Activated naive CD4-positive, alpha-beta T cell treated with Interleukin-2 at 50 U/mL for 16 hours (primary cell): ENCODE measurements at regions not wholly inside any gene's neighbourhood (a gene's known extent, or its start where the extent isn't known, plus 50 kb on each side); places are given as distances from the start of the nearest gene placed in this dataset.

Source experiments
- DNase-seq: peaks from one replicate; pipeline ENCODE4 v3.0.0-alpha.2; 2020

DNA sequence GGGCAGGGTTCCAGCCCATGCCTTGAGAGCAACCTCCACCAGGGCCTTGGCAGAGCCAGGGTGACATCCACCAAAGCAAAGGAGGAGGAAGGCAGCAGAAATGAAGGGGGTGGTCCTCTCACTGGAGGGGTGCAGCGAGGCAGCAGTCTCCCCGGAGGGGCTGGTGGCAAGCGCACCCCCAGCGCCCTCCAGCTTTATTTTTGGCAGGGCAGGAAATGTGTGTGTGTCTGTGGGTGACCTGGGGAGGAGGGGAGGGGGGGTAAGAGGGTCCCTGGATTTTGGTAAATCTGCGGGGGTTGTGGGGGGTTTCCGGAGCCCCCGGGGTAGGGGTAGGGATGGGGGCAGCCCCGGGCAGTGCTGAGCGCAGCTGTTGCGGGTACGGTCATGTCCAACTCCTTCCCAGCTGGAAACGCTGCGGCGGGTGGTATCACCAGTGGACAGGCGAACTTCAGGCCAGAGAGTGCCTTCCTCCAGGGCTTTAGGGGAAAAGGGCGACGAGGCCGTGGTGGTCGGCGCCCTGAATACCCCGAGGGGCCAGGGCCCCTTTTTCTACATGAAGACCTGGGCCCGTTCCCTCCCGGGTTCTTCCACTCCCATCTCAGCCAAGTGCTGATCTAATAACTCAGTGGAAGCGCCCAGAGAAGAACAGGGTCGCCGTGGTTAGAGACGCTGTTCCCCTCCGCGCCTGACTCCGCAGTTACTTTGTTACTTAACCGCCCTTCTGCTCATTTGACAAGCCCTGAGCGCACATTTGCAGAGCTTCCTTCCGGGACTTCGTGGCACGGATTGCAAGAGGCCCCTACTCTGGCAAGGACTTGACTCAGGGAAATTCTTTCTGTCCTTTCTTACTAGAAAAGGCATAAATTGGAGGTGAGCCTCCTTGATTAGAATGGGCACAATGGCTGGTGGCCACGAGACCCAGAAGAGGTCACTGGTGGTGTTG lies 55.2 kb downstream of the FOS start:
- DNase-seq, result peak; percentile 52

DNA sequence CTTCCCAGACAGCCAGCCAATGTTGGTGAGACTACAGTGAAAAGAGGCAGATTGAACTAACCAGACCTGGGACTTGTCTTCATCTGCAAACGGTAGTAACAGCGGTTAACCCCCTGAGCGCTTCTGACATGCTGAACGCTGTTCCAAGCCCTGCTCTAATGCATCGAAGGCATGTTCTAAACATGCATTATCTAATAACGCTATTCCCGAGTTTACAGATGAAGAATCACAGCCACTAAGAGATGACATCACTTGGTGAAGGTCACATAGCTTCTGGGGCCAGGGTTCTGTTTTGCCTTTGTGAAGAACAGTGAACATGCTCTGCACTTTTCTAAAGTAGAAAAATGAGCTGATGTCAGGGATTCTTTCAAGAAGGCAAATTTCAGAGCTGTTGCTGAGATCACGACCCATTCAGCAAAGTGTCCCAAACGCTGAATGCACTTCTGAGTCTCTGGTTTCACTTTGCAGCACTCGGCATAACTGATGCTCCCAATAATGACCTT lies 56.0 kb downstream of the FOS start:
- DNase-seq, result no peak

DNA sequence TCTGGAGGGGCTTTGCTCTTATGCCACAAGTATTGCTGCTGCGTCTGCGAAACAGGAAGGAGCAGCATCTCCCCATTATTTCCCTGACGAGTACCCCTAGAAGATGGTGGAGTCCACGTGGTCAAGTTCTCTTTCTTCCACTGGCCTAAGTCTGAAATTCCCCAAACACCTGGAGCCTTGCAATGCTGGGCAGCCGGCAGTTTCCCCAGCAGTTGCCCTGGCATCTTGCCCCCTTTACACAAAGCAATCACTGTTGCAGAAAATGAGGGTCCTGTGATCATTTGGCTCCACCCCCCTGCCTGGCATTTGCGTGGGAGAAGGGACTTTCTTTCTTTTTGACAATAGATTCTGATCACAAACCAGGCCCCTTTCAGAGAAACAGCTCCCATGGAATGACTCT lies 56.9 kb downstream of the FOS start:
- no peak for DNase-seq

DNA sequence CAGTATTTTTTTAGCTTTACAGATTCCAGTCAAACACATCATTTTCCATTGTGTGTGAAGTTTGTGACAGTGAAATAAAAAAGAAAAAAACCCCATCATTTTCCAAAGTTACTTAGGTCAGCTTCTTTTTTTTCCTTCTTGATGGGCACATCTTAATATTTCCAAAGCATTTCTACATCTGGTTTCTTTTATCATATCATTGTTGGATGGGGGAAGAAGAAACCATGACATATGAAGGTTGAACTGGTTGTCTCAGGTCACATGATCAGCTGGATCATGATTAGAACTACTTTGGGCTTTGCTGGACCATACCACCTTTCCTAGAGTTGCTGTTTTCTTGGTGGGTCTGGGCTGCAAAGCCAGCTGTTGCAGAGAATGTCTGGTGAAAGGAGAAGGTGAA lies 59.8 kb downstream of the FOS start:
- DNase-seq, result no peak

DNA sequence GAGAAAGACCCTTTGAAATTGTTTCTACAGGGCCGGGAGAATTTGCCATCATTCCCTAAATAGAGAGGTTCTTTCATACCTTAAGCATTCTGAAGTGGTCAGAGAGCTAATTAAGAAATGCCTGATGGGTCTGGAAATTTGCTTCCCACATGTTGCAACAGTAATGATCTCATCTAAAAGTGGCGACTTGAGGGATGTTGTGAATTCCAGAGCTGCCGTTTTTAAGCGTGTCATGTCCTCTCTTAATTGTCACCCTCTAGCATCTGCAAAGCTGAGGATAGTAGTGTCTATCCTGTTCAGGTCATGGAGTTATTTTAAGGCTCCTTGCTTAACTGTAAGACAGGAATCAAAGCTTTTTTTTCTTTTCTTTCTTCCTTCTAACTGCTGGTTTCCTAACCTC lies 60.4 kb downstream of the FOS start:
- no peak for DNase-seq

DNA sequence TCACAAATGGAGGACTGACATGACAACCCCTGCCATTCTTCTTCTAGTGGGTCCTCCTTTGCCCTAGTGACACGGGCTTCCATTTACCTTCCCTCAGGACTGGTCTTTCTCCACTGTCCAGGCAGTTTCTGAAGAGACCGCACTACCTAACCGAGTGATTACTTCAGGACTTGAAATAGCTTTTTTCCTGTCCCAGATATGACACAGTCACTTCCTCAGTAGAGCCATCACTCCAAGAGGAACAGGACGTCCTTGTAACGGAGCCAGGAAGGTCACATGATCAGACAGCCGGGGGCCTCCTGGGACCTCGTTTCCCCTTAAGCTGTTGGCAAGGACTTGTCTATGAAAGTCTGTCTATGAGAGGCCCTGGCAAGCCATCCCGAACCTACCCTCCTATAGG lies 62.3 kb downstream of the FOS start:
- no peak for DNase-seq

DNA sequence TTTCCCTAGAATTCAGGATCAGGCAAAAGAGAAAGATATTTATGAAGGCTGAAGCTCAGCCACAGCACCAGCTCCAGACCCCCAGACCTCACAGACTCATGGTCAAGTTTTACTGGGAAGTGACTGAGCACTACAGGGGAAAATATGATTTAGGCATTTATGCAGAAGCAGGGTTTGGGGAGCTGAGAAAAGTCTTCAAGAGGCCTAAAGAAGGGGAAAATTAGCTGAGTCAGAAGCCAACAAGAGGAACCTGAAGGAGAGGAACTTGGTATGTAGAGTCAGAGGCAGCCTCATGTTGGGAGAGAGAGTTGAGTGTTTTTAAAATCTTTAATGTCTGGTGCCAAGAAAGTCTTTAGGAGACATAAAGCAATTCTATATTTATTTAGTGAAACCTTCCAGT lies 63.0 kb downstream of the FOS start:
- no peak for DNase-seq

DNA sequence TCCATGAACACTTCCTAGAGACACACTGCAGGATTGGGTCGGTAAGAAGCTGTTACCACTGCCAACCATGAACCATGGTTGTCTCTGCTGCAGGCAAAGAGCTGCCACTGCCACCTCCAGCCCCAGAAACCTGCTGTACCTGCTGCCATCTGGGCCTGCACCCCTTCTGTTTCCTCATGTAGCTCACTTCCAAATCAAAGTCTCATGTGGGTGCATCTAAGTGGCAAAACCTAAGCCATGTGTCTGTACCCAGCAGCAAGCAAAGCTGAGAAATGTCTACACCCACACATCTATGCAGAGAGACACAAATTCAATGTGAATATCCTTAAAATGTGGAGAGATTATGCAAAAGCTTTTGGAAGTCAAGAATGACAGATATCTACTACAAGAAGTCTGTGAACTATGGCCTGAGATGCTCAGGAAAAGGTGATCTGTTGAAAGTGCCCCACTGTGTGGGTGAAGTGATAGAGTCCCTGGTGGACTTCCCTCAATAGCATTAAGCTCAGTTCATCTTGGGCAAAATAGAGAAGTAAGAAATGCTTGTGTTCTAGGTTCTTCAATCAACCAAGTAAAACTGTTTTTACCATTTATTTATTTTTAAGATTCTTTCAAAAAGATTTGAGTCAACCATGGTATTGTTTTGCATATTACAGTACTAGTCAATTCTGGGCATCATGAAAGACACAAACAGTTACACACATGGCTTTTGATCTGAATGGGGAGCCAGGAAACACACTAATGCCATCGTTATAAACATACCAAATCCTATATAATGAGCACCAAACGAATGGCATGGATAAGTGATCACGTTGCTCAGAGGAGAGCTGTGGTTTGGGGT lies 64.4 kb downstream of the FOS start:
- no peak for DNase-seq

DNA sequence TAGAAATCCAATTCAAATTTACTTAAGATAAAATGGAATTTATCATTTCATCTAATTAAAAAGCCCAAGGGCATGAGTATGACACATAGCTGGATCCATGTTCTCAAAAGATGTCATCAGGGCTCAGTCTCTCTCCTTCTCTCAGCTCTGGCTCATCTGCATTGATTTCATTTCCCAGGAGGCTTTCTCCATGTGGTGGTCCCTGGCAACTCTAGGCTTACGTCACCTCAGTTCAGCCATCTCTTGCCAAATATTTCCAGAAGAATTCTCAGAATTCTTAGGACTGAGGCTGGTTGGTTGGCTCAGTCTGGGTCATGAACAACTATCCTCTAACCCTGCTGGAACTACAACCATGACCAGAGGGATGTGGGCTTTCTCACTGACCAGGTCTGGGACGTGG lies 65.3 kb downstream of the FOS start:
- DNase-seq, result no peak

DNA sequence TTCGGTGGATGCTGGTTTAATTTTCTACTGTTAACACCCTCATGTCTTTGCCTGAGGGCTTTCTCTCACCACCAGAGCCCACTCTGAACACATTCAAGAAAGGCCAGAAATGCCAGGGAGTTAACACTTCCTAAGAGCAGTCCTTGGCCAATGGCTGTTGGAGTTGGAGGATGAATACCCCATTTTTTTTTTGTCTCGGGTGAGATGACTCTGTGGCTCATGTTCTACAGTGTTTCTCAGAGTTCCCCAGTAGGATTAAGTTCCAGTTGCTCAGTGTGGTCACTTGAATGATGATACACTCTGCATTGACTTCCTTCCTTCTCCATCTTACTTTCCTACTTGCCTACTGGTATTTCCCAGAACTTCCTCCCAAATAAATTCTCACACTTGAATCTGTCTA lies 65.8 kb downstream of the FOS start:
- no peak for DNase-seq

DNA sequence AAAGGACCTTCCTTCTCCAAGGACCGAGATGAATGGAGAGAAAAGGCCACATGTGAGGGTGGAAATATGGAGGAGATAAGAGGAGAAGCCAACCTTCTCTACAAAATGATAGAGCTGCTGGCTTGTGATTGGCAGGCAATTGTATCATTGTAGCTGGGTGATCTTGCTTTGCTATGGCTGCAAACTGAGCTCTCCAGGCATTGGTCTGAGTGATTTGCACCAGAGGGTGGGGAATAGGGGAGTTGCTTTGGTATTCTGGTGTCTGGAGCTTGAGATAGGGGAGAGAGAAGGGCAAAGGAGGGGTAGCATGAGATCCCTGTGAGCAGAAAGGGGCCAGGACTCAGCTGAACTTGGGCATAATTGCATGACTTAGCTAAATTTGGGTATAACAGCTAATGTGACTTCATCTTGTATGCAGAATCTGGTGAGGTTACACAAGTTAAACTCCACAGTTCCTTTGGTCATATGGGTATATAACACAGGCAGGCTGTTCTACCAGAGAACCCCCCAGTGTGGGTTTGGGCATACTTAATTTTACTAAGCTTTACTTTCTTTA lies 72.0 kb downstream of the FOS start:
- no peak for DNase-seq

DNA sequence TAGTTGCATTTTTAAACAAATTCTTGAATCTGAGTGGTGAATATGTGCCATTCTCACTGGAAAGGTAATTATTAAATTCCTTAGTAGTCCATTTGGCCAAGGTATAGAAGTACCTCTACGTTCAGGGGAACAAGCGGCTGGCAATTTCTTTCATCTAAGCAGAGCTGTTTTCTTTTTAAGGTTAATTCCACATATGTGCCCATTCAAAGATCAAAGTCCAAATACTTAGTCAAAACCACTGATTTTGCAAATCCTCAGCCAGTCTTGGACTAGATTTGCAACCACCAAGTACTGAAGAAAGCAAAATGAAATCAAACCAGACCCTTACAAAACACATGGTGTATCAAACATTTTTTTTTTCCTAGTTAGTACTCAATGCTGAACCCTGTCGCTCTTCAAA lies 68.7 kb upstream of the JDP2 start:
- DNase-seq, result no peak

DNA sequence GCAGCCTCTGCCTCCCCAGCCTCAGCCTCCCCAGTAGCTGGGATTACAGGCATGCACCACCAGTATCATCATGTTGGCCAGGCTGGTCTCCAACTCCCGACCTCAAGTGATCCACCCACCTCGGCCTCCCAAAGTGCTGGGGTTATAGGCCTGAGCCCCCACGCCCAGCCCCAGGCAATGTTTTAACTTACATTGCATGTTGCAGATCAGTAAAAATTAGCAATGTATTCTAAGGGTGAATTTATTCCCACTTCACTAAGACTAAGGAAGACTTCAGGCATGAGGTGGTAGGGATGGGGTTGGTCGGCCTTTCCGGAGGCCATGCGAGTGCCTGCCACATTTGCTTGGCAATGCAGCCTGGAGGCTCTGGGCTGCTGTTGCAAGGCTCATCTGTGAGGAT lies 66.8 kb upstream of the JDP2 start:
- DNase-seq, result no peak

DNA sequence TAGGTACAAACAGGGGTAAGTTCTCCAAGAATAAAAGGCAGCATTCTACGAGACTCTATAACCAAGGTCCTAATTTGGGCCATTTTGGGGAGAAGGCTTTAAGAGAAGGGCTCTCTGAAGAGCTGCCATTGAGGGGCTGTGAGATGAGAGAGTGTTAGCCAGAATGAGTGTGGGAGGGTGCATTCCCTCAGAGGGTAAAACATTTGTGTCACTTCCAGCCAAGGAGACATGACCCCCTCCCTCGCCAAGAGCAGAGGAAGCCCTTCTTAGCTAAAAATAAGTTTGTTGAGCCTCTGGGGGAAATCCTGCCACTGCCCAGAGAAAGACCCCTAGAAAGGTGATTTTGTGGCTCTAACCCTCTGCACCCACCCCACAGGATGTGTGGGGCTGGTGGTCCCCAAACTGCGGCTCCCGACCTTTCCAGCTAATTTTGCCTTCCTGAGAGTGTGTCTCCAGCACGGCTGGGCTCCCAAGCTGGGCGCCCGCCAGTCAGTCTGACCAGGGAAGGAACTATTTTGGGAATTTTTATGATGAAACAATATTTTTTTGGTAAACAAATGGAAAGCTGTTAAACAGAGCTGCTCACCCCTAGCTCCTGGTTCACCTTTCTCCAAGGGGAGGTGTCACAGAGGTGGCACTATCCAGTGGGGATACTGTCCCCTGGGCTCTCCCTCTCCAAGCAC lies 65.9 kb upstream of the JDP2 start:
- no peak for DNase-seq

DNA sequence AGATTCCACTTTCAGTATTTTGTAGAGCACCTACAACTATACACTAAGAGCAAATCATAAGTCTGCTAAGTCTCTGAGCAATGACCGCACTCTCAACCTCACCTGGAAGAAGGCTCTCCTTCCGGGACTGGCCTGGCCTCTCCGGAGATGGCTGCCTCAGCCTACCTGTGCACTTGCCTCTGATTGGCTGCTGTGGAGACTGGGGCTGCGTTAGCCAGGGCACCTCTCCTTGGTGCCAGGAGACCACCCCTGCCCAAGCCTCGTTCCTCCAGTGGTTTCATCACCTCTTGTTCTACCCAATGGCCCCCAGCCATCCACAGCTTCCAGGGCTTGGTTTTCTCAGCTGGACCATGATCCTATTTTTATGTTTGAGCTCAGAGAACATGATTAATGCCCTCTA lies 64.7 kb upstream of the JDP2 start:
- DNase-seq, result no peak

DNA sequence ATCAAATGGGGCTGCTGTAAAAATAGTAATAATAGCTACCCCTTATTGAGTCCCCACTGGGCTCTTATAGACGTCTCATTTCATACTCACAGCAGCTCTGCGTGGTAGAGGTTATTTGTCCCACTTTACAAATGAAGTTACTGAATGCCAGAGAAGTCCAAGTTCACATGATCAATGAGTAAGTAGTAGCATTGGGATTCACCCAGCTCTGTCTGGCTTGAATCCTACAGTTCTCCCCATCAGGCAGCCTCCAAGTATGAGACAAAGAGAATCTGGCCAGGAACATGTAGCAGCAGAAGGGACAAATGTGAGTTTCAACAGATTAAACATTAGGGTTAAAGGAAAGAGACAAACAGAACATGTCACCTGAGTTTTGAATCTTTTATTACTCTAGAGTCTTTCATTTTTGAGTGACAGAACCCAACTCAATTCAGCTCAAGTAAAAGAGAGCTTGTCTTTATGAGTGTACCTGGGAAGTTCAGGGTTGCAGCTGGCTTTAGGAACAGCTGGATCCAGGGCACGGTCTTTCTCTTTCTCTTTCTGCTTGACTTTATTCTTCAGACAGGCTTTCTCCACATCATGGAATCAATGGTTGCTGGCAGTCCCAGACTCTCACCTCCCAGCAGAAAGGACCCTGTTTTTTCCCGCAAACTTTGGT lies 64.1 kb upstream of the JDP2 start:
- no peak for DNase-seq

DNA sequence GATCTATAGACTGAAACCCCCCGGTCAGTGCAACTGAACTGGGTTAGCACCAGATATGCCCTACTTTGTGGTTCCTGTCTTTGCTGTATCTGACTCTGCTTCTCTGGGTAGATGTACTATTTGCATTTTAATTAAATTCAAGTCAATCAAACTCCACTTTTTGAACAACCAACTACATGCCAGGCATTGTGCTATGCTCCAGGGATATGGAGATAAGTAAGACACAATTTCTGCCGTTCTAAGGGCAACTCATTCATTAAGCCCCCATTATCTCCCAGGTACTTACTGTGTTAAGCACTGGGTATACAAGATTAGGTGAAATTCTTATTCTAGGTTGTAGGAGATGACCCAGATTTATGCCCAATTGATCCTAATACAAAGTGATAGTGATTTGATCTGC lies 62.7 kb upstream of the JDP2 start:
- no peak for DNase-seq

DNA sequence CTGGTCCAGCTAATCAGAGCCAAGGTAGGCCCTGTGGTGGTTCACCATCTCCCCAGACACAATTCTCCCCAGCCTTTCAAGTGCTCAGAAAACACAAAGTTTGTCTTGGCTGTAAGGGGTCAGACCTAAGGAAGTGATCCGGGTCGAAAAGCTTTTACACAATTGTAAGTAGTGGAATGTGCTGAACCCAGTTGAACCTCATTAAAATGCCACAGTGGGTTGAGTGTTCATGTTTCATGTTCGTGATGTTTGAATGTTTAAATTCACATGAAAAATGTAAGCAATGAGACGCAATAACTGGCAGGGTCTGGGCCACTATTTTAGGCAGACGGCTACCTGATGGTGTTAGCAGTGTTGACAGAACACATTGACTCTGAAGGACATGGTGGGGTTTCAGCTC lies 60.9 kb upstream of the JDP2 start:
- no peak for DNase-seq

DNA sequence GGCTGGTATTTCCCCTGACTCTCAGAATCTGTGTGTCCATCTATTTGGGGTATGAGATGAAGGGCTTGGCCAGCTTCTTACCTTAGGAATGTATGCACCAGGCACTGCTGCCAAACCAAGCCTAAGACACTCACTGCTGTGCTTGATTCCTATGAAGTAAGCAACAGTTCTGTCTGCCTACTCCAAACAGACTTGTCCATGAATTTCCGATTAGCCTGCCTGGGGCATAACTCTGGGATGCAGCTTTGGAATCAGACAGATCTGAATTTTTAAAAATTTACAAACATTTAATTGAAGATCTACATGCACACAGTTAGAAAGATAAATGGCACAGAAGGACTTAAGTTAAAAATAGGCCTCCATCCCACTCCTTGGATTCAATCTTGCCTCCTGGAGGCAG lies 59.5 kb upstream of the JDP2 start:
- no peak for DNase-seq

DNA sequence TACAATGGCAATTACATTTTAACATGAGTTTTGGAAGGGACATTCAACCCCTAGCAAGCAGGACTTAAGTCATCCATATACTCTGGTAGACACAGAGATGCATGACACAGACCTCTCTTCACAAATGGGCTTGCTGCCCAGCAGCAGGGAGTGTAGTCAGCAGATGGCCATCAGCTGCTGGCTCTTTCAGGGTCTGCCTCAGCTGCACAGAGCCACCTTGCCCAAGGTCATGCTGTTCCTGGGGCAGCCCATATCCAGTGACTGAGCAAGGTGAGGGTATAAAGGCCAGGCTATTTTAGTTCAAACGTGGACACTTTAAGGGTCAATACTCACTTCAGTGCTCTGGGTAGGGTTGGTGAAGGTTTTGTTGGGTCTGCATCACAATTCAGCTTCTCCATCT lies 58.3 kb upstream of the JDP2 start:
- no peak for DNase-seq

DNA sequence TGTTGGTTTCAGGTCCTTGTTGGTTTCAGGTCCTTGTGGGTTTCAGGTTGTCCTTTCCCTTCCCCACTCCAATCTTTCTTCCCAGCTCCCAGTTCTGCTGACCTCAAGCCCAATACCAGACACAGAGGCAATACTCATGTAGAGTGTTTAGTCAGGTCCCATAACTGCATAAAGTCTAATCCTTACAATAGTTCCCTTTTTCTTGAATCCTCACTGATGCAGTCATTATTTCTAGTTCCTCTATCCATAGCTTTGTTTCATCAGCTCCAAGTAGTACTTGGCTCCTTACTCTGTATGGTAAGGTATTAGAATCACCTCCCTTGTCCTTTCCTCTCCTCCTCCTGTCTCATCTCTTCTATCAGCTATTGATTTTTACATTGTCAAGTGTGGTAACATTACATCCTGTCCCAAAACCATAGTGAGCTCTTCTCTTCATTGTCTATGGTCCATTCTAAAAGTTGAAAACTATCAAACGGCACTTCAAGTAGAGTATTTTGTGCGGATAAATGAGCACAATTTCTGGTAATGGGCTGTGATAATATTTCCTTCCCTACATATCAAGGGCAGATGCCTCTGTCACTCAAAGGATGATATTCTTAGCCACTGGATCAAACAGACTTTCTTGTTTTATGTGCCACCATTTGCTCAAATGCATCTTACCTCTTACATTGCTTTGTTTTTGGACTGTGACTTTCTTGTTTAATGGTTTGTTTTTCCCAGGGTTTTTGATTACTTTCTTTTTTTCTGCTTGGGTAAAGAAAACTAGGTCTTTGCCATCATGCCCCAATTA lies 57.2 kb upstream of the JDP2 start:
- DNase-seq, result no peak

DNA sequence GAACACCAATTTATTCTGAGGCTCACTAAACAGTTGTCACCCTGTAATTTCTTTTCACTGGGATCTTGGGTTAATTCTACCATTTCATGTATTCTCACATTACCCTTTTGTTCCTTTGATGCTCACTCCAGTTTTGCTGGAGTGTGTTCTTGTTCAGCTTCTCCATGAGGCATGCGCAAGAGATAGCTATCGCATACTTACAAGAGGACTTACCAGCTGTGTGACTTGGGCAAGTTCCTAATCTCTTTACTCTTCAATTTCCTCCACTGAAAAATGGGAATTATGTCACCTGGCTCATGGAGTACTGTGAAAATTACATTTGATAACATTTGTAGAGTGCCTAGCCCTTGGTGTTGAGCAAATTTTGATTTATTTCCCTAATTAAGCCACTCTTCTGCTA lies 56.5 kb upstream of the JDP2 start:
- no peak for DNase-seq
